ENCODE measurements at regions not wholly inside any gene's neighbourhood (a gene's known extent, or its start where the extent isn't known, plus 50 kb on each side); places are given as distances from the start of the nearest gene placed in this dataset.

GRCh38 chr15:93247466-93248121 is 158.6 kb upstream of the RGMA start:
- no peak for DNase-seq

- no peak for DNase-seq
These were observed 157.5 kb upstream of the RGMA start for GRCh38 chr15:93246266-93247242.

GRCh38 chr15:93245661-93246042 is 156.6 kb upstream of the RGMA start:
- DNase-seq: no peak

GRCh38 chr15:93244696-93245660 is 156.0 kb upstream of the RGMA start:
- DNase-seq: no peak

- peak; percentile 18 for DNase-seq
These were observed 154.6 kb upstream of the RGMA start for GRCh38 chr15:93243573-93243972.

- no peak for DNase-seq
These were observed 152.9 kb upstream of the RGMA start for GRCh38 chr15:93241696-93242585.

GRCh38 chr15:93239993-93240392 is 151.0 kb upstream of the RGMA start:
- DNase-seq: no peak

- DNase-seq: no peak
These were observed 150.6 kb upstream of the RGMA start for GRCh38 chr15:93239591-93239990.

GRCh38 chr15:93238641-93239040 is 149.6 kb upstream of the RGMA start:
- DNase-seq: peak; percentile 7

- DNase-seq: no peak
These were observed 147.1 kb upstream of the RGMA start for GRCh38 chr15:93235926-93236780.

- DNase-seq: no peak
These were observed 146.3 kb upstream of the RGMA start for GRCh38 chr15:93235269-93235668.

GRCh38 chr15:93233710-93234109 is 144.7 kb upstream of the RGMA start:
- DNase-seq: no peak

GRCh38 chr15:93232845-93233244 is 143.8 kb upstream of the RGMA start:
- DNase-seq: no peak

GRCh38 chr15:93231994-93232393 is 143.0 kb upstream of the RGMA start:
- DNase-seq: no peak

GRCh38 chr15:93231261-93231925 is 142.4 kb upstream of the RGMA start:
- no peak for DNase-seq

GRCh38 chr15:93228546-93228945 is 139.5 kb upstream of the RGMA start:
- DNase-seq: no peak

GRCh38 chr15:93223803-93224202 is 134.8 kb upstream of the RGMA start:
- DNase-seq: no peak

GRCh38 chr15:93221759-93222158 is 132.7 kb upstream of the RGMA start:
- no peak for DNase-seq

- DNase-seq: no peak
These were observed 130.9 kb upstream of the RGMA start for GRCh38 chr15:93219859-93220420.

- DNase-seq: no peak
These were observed 128.3 kb upstream of the RGMA start for GRCh38 chr15:93217343-93217742.

All from DMS53 (cell line).